WTC11 (cell line): ENCODE measurements at regions not wholly inside any gene's neighbourhood (a gene's known extent, or its start where the extent isn't known, plus 50 kb on each side); places are given as distances from the start of the nearest gene placed in this dataset.

Experiments used
- ATAC-seq: fragments of 200-7000 bp; cut with Tn5 transposase; 2 replicates; pipeline ENCODE4 v1.10.0; 2021; ENCODE audit warnings: mild to moderate bottlenecking, moderate library complexity
- CTCF ChIA-PET: fragments of 300-600 bp; sonication (Branson Sonifier 250); formaldehyde crosslinking; loops from one replicate; lab custom pipeline; 2021; ENCODE audit warnings: antibody characterized with exemption; lab: Charles Lee
- POLR2A ChIA-PET: fragments of 350-600 bp; sonication (Branson Sonifier 250); formaldehyde crosslinking; loops from one replicate; lab custom pipeline; 2021; ENCODE audit warnings: antibody characterized with exemption; lab: Charles Lee
- DNase-seq: peaks from one replicate; pipeline ENCODE4 v3.0.0; 2021; ENCODE audit warnings: low spot score
- H3K27ac Mint-ChIP-seq: 2 replicates; pipeline ENCODE4 v1.8.0; 2021; ENCODE audit warnings: mixed read lengths
- H3K27me3 Mint-ChIP-seq: 2 replicates; pipeline ENCODE4 v1.8.0; 2021; ENCODE audit warnings: low read depth, mild to moderate bottlenecking, moderate library complexity, mixed read lengths
- H3K36me3 Mint-ChIP-seq: 2 replicates; pipeline ENCODE4 v1.8.0; 2021; ENCODE audit warnings: mixed read lengths
- H3K4me1 Mint-ChIP-seq: 2 replicates; pipeline ENCODE4 v1.8.0; 2022; ENCODE audit warnings: mixed read lengths
- H3K4me3 Mint-ChIP-seq: 2 replicates; pipeline ENCODE4 v1.8.0; 2021; ENCODE audit warnings: mild to moderate bottlenecking, moderate library complexity, mixed read lengths
- H3K9me3 Mint-ChIP-seq: 2 replicates; pipeline ENCODE4 v1.8.0; 2021; ENCODE audit warnings: mixed read lengths
- CDX4 ChIP-seq: fragments of 250-450 bp; sonication (Bioruptor Pico); IDR thresholded peaks from 2 replicates; pipeline ENCODE4 v1.9.0; 2021; ENCODE audit warnings: moderate library complexity, mild to moderate bottlenecking, inconsistent platforms, borderline replicate concordance
- ERG ChIP-seq: fragments of 250-450 bp; sonication (Bioruptor Pico); IDR thresholded peaks from 2 replicates; pipeline ENCODE4 v1.8.0; 2021; ENCODE audit warnings: mild to moderate bottlenecking
- GABPB1 ChIP-seq: sonication (generic); formaldehyde crosslinking; IDR thresholded peaks from 2 replicates; pipeline ENCODE4 v1.8.1; 2023; ENCODE audit warnings: mild to moderate bottlenecking, missing genetic modification reagents
- JAZF1 ChIP-seq: fragments of 250-450 bp; sonication (Bioruptor Pico); IDR thresholded peaks from 2 replicates; pipeline ENCODE4 v1.9.0; 2021; ENCODE audit warnings: moderate library complexity, mild to moderate bottlenecking, inconsistent platforms
- MAX ChIP-seq: sonication (generic); formaldehyde crosslinking; IDR thresholded peaks from 2 replicates; pipeline ENCODE4 v1.8.0; 2022; ENCODE audit warnings: mild to moderate bottlenecking, missing genetic modification reagents
- PREB ChIP-seq: sonication (generic); formaldehyde crosslinking; IDR thresholded peaks from 2 replicates; pipeline ENCODE4 v1.8.1; 2022; ENCODE audit warnings: mild to moderate bottlenecking, missing genetic modification reagents, moderate library complexity, borderline replicate concordance
- TEAD1 ChIP-seq: sonication (generic); formaldehyde crosslinking; IDR thresholded peaks from 2 replicates; pipeline ENCODE4 v1.8.0; 2022; ENCODE audit warnings: mild to moderate bottlenecking, missing genetic modification reagents
- ZBTB43 ChIP-seq: sonication (generic); formaldehyde crosslinking; IDR thresholded peaks from 2 replicates; pipeline ENCODE4 v1.8.1; 2023; ENCODE audit warnings: mild to moderate bottlenecking, missing genetic modification reagents
- ZNF138 ChIP-seq: sonication (generic); formaldehyde crosslinking; conservative IDR thresholded peaks from 2 replicates; pipeline ENCODE4 v1.8.1; 2022; ENCODE audit warnings: mild to moderate bottlenecking, moderate library complexity, missing genetic modification reagents
- ZNF263 ChIP-seq: sonication (generic); formaldehyde crosslinking; IDR thresholded peaks from 2 replicates; pipeline ENCODE4 v1.8.1; 2022; ENCODE audit warnings: low read depth, mild to moderate bottlenecking, moderate library complexity, missing genetic modification reagents
- ZNF423 ChIP-seq: fragments of 250-450 bp; sonication (Bioruptor Pico); IDR thresholded peaks from 2 replicates; pipeline ENCODE4 v2.1.2; 2022; ENCODE audit warnings: mild to moderate bottlenecking, moderate library complexity
- TF ChIP-seq, protein P1 (sequence below): fragments of 250-450 bp; sonication (Bioruptor Pico); IDR thresholded peaks from 2 replicates; pipeline ENCODE4 v1.9.0; 2021; ENCODE audit warnings: mild to moderate bottlenecking
- TF ChIP-seq, protein P2 (sequence below): sonication (generic); formaldehyde crosslinking; conservative IDR thresholded peaks from 2 replicates; pipeline ENCODE4 v1.8.1; 2022; ENCODE audit warnings: mild to moderate bottlenecking, missing genetic modification reagents
- TF ChIP-seq, protein P3 (sequence below): sonication (generic); formaldehyde crosslinking; IDR thresholded peaks from 2 replicates; pipeline ENCODE4 v1.8.1; 2023; ENCODE audit warnings: mild to moderate bottlenecking, moderate library complexity, missing genetic modification reagents
- TF ChIP-seq, protein P4 (sequence below): sonication (generic); formaldehyde crosslinking; IDR thresholded peaks from 2 replicates; pipeline ENCODE4 v1.8.1; 2023; ENCODE audit warnings: mild to moderate bottlenecking, missing genetic modification reagents, moderate library complexity
- TF ChIP-seq, protein P5 (sequence below): fragments of 250-450 bp; sonication (Bioruptor Pico); conservative IDR thresholded peaks from 2 replicates; pipeline ENCODE4 v1.9.0; 2021; ENCODE audit warnings: mild to moderate bottlenecking

- H3K27ac Mint-ChIP-seq, result no peak overlapping the region
- ChIA-PET CTCF (interaction anchor here (5.1 kb wide), 1 partner anchor 17 kb away, joined by 35 read pairs; no protein-coding TSS in a partner anchor), POLR2A (no interaction called here)
- no peaks in the 10 kb centered on the region for H3K36me3 Mint-ChIP-seq
- peaks cover 6% of the 10 kb centered on the region for H3K9me3 Mint-ChIP-seq
- peaks cover 63% of the 10 kb centered on the region for H3K27me3 Mint-ChIP-seq
- TF ChIP-seq CDX4 (CRISPR knock-in tag) (no peak), GABPB1 (no peak), ZNF263 (no peak), ERG (CRISPR knock-in tag) (no peak), TEAD1 (CRISPR knock-in tag) (no peak)
- TF ChIP-seq, protein P1, sequence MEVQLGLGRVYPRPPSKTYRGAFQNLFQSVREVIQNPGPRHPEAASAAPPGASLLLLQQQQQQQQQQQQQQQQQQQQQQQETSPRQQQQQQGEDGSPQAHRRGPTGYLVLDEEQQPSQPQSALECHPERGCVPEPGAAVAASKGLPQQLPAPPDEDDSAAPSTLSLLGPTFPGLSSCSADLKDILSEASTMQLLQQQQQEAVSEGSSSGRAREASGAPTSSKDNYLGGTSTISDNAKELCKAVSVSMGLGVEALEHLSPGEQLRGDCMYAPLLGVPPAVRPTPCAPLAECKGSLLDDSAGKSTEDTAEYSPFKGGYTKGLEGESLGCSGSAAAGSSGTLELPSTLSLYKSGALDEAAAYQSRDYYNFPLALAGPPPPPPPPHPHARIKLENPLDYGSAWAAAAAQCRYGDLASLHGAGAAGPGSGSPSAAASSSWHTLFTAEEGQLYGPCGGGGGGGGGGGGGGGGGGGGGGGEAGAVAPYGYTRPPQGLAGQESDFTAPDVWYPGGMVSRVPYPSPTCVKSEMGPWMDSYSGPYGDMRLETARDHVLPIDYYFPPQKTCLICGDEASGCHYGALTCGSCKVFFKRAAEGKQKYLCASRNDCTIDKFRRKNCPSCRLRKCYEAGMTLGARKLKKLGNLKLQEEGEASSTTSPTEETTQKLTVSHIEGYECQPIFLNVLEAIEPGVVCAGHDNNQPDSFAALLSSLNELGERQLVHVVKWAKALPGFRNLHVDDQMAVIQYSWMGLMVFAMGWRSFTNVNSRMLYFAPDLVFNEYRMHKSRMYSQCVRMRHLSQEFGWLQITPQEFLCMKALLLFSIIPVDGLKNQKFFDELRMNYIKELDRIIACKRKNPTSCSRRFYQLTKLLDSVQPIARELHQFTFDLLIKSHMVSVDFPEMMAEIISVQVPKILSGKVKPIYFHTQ (CRISPR knock-in tag), result no peak
- H3K4me1 Mint-ChIP-seq, result peaks cover 10% of the 10 kb centered on the region
- no peak for DNase-seq
- ATAC-seq, result no peak
- no peak overlapping the region for H3K4me3 Mint-ChIP-seq
These were observed 68.6 kb upstream of the GALNT9 start for GRCh38 chr12:132397934-132398385.

- no peaks in the 10 kb centered on the region for H3K36me3 Mint-ChIP-seq
- H3K4me1 Mint-ChIP-seq, result peaks cover 10% of the 10 kb centered on the region
- TF ChIP-seq, protein P2, sequence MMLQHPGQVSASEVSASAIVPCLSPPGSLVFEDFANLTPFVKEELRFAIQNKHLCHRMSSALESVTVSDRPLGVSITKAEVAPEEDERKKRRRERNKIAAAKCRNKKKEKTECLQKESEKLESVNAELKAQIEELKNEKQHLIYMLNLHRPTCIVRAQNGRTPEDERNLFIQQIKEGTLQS (CRISPR knock-in tag), result no peak
- TF ChIP-seq ZNF423, result peak; percentile 85
- TF ChIP-seq, protein P3, sequence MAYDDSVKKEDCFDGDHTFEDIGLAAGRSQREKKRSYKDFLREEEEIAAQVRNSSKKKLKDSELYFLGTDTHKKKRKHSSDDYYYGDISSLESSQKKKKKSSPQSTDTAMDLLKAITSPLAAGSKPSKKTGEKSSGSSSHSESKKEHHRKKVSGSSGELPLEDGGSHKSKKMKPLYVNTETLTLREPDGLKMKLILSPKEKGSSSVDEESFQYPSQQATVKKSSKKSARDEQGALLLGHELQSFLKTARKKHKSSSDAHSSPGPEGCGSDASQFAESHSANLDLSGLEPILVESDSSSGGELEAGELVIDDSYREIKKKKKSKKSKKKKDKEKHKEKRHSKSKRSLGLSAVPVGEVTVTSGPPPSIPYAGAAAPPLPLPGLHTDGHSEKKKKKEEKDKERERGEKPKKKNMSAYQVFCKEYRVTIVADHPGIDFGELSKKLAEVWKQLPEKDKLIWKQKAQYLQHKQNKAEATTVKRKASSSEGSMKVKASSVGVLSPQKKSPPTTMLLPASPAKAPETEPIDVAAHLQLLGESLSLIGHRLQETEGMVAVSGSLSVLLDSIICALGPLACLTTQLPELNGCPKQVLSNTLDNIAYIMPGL, result no peak
- H3K9me3 Mint-ChIP-seq, result peaks cover 6% of the 10 kb centered on the region
- CTCF ChIA-PET, result interaction anchor here (0.9 to 5.1 kb wide), 2 partner anchors 17 to 111 kb away, joined by 3 to 35 read pairs; no protein-coding TSS in a partner anchor
- POLR2A ChIA-PET, result interaction anchor here (1.0 kb wide), 1 partner anchor 9 kb away, joined by 3 read pairs; no protein-coding TSS in a partner anchor
- no peak overlapping the region for H3K4me3 Mint-ChIP-seq
- DNase-seq (peak; percentile 11), ATAC-seq (no peak)
- H3K27me3 Mint-ChIP-seq, result peaks cover 64% of the 10 kb centered on the region
- no peak overlapping the region for H3K27ac Mint-ChIP-seq
These were observed 68.0 kb upstream of the GALNT9 start for GRCh38 chr12:132397152-132397933.

GRCh38 chr12:132396657-132397056 is 67.3 kb upstream of the GALNT9 start:
- Mint-ChIP-seq H3K36me3 (no peaks in the 10 kb centered on the region), H3K4me1 (peaks cover 10% of the 10 kb centered on the region), H3K4me3 (no peak overlapping the region), H3K27me3 (peaks cover 63% of the 10 kb centered on the region), H3K9me3 (peaks cover 6% of the 10 kb centered on the region), H3K27ac (no peak overlapping the region)
- peak; percentile 10 for DNase-seq
- ATAC-seq, result no peak
- ChIA-PET POLR2A (interaction anchor here (0.6 to 1.0 kb wide), 2 partner anchors 10 to 451 kb away, joined by 3 read pairs; no protein-coding TSS in a partner anchor), CTCF (interaction anchor here (0.9 to 5.1 kb wide), 2 partner anchors 18 to 111 kb away, joined by 3 to 35 read pairs; no protein-coding TSS in a partner anchor)
- TF ChIP-seq ZNF138 (no peak), PREB (CRISPR knock-in tag) (no peak), MAX (no peak), JAZF1 (CRISPR knock-in tag) (no peak), ZBTB43 (CRISPR knock-in tag) (no peak)
- TF ChIP-seq, protein P4, sequence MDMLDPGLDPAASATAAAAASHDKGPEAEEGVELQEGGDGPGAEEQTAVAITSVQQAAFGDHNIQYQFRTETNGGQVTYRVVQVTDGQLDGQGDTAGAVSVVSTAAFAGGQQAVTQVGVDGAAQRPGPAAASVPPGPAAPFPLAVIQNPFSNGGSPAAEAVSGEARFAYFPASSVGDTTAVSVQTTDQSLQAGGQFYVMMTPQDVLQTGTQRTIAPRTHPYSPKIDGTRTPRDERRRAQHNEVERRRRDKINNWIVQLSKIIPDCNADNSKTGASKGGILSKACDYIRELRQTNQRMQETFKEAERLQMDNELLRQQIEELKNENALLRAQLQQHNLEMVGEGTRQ (CRISPR knock-in tag), result no peak
- TF ChIP-seq, protein P5, sequence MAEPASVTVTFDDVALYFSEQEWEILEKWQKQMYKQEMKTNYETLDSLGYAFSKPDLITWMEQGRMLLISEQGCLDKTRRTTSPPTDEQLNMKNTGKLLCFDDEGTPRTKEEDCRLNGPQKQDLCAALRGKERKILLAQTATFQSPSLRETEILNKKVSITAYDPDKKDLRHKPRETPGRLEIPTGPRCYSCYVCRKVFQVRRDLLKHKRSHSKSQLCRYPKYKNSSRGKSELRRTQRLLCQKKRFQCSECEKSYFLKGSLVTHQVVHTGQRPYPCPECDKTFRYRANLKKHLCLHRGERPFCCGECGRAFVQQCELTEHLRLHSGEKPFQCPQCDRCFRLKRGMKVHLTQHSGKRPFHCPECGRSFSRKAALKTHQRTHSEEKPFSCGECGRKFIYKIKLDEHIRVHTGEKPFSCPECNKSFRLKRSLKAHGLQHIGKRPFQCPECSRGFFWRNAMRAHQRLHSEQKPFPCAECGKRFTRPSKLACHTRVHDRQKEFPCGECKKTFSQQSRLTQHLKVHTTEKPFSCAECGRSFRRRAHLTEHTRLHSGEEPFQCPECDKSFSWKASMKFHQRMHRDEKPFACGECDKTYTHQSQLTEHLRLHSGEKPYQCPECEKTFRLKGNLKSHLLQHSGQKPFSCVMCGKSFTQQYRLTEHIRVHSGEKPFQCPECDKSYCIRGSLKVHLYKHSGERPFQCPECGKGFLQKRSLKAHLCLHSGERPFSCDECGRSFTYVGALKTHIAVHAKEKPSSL, result no peak
